ENCODE measurements at regions not wholly inside any gene's neighbourhood (a gene's known extent, or its start where the extent isn't known, plus 50 kb on each side); places are given as distances from the start of the nearest gene placed in this dataset.
A peak's percentile ranks its signal among the peaks of the same experiment; 100 is the strongest.
"Not testable (repeated sequence)": the region's sequence is repeated elsewhere in the genome, so short reads cannot be mapped to it uniquely, and the experiment has no call there.

DNA sequence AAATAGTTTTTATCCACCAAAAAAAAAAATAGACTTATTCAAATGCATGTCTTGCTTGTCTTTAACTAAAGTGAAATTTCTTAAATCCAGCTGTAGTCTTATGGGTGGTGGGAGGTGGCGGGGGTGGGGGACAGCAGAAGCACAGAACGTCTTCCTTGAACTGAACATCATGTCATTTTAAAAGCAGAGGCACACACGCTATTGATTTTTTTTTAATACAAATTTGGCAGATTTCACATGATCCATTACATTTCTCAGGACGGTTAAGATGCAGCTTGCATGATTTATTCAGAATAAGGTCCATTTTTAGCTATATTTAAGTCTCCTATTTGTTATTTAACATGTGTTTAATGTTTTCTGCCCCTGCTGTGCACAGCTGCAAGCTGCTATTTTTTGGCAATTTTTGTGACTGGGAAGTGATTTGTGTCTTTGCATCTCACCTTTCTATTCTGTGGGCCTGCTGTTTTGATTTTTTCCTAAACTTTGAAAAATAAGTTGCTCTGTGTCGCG is 274.0 kb downstream of the TSHZ3 start:
- no peak for DNase-seq

DNA sequence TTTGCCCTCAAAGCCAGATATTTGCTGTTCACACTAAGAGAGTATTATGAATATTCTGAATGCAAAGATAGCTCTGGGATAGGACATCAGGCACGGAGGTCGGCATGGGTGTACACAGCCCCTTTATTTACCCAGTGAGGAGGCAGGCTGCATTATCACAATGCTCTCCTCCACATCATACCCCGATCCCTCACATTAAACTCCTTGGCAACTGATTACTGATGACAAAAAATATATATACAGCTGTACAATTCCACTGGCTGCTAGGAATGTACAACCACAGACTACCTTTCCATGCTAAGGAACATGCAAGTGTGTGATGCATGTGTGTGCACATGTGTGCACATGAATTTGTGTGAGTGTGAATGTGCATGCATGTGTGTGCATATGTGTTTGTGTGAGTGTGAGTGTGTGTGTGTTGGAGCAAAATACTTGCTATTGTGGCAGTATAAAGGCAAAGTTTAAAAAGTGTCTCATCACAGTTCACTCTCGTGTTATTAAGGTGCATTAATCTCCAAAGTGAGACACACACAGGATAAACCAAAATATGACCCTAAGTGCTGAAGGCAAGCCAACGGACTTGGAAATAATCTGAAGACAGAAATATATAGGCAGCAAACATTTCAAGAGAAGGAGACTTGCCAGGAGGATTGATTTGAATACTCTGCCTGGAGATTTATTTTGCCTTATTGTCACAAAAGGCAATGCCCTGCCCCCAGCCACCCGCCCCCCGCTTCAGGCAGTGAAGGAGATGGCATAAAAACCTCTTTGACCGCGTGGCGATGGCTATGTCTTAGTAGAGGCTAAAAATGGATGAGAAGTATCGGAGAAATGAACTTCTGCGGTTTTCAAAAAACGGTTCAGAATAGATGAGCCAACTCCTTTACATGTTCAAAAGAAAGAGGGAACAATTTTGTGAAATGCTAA is 274.8 kb downstream of the TSHZ3 start:
- no peak for DNase-seq

- DNase-seq = peak; percentile 72
Measured at GRCh38 chr19:31073485-31074198, 275.6 kb downstream of the TSHZ3 start.

DNA sequence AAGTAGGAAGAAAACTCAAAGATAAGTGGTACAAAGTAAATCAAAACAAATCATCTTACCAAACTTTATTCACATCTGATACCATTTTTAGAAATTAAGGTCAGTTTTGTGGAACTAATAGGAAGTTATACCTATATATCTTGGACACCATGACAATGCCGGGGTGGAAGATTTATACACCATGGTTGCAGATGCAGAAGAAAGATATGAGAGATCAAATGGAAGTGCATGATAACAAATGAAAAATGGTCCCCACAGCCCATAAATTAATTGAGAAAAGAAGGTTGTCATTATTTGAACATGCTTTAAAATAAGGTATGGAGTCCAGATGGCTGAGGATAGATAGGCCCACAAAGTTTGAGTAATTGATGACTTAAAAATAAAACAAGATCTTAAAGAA is 276.8 kb downstream of the TSHZ3 start:
- DNase-seq = no peak

DNA sequence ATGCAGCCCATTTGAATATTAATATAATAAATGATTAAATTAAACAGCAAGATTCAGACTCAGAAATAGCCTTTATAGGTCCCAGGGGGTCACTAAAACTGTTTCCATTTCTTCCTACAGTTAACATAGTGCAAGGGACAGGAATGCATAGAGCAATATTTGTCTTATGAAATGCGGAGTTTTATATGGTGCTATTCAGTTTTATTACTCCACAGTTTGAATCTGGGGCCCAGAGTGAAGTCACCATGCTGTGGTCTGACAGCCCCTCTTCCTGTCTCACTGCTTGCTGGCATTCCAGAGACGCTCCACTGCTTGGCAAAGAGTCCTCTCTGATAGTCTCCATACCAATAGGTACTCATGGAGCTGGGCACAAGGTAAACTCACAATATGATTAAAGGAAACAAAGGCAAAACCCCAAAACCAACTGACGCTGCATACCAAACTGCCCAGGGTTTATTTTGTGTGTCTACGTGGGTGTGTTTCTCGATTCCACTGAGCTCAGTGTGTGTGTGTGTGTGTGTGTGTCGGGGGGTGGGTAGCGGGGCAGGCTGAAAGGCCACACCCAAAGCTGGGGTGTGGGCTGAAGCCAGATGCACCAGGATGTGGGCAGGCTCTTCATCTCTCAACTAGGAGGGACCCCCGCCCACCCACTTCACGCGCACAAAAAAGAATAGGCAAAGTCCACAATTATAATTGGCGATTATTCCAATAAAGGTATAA is 277.9 kb downstream of the TSHZ3 start:
- no peak for DNase-seq

GRCh38 chr19:31070146-31071065 is 278.8 kb downstream of the TSHZ3 start:
- no peak for DNase-seq

DNA sequence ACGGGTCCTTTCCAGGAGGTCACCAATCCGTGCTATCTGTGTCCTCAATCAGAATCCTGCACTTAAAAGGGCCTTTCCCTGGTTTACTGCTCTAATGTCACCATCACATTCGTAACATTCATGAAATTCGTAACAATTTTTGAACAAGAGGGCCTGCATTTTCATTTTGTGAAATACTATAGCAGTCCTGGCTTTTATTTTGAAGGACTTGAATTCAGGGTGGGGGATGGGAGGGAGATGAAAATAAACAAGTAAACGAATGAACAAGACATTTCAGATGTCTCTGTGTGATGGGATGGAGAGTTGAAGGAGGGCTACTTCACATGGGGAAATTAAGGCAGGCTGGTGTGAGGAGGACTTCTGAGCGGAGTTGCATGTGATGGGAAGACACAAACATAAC is 281.0 kb downstream of the TSHZ3 start:
- no peak for DNase-seq

- DNase-seq = no peak
Measured at GRCh38 chr19:31066385-31066784, 282.9 kb downstream of the TSHZ3 start.

DNA sequence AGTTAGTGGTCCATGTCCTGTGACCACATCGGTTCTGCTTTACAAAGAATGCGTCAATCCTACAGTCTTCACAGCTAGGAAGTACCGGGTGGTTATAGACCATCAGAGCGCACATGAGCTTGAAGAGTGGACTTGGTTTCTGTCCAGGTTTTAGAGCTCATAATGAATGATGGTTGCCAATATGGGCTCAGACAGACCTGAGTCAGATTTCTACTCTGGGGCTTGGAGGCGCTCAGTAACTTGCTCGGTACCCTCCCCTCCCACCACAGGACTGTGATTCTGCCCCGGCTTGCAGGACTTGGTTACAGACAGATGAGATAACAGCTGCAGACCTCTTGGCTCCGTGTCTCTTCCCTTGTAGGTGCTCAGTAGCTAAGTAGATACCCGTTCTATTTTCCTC is 284.7 kb downstream of the TSHZ3 start:
- DNase-seq = no peak

- no peak for DNase-seq
Measured at GRCh38 chr19:31058676-31059340, 290.4 kb downstream of the TSHZ3 start.

DNA sequence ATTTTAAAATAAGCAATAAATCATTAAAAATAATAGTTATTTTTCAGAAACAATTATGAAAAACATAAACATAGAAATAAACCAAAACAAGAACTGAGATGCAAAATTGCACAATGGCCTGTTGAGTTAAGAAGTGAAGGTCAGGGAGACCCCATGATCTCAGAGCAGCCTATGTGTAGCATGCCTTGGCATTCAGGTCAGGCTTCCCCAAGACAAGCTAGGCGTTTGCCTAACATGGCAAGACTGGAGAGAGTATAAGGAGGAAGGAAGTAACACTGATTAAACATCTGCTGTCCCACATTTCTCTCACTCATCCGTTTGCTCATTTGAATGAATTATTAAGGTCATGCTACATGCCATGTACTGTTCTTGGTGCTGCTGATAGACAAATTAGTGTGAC is 291.8 kb downstream of the TSHZ3 start:
- no peak for DNase-seq

DNA sequence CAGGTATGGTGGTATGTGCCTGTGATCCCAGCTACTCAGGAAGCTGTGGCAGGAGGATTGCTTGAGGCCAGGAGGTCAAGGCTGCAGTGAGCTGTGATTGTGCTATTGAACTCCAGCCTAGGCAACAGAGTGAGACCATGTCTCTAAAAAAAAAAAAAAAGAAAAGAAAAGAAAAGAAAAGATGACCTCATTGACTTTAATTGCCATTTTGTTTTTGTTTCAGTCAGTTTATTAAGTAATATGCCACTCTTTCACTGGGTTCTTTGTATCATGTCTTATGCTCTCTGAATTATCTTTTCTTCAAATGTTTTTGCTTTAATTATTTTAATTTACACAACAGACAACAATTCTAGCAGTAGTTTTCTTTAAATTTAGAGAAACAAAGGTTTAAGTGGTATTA is 293.8 kb downstream of the TSHZ3 start:
- DNase-seq = no peak

GRCh38 chr19:31054430-31054829 is 294.8 kb downstream of the TSHZ3 start:
- peak; percentile 48 for DNase-seq

DNA sequence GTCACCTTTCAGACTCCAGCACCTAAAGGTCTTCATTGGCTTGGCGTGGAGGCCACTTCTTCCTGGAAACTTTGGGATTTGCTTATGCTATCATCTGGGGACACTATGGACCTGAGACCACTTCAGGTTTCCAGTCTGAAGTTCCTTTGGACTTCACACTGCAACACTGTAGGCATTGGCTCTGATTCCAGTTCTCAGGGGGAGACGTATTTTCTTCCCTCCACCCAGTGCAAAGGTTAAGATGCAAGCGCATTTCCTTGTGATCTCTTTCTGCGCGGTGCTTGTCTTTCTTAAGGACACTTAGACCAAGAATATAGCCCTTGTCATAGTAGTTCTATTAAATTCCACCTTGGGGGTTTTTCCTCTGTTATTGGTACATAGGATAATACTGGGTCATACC is 299.8 kb downstream of the TSHZ3 start:
- DNase-seq = no peak

GRCh38 chr19:31046024-31046423 is 303.2 kb downstream of the TSHZ3 start:
- DNase-seq = no peak

DNA sequence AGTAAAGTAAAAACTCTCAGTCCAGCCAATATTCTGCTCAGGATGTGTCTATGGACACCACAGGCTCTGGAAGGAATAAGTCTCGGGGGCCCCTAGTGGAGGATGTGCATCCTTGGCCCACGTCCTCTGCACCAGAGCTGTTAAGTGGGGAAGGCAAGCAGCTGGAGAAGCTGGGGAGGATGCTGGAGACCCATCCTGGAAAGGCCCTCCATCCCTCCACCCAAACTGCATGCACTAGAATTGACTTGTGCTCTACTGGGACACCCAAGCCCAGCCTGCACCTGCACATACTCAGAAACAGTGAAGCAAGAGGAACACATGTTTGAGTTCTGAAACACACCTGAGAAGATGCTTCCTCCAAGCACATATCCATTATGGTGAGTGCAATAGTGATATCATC is 307.8 kb downstream of the TSHZ3 start:
- no peak for DNase-seq

DNA sequence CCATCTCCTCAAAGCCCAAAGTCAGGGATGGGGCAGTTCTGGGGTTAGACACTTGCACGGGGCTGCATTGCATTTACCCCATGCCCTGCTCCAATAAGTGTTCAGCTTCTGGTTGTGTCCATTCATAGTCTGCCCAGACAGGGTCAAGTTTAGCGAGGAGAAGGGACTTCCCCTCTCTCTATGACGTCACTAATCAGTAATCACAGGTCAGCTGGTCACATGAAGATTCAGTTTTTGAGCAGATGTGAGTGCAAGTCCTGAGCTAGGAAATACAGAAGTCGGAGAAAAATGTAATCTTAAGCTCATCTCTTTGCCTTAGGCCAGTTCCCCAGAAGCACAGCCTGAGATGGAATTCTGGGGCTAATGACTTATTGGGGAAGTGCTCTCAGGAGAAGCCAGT is 310.1 kb downstream of the TSHZ3 start:
- DNase-seq = no peak

- no peak for DNase-seq
Measured at GRCh38 chr19:31037286-31037980, 311.8 kb downstream of the TSHZ3 start.

DNA sequence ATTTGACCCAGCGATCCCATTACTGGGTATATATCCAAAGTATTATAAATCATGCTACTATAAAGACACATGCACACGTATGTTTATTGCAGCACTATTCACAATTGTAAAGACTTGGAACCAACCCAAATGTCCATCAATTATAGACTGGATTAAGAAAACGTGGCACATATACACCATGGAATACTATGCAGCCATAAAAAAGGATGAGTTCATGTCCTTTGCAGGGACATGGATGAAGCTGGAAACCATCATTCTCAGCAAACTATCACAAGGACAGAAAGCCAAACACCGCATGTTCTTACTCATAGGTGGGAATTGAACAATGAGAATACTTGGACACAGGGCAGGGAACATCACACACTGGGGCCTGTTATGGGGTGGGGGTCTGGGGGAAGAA is 317.8 kb downstream of the TSHZ3 start:
- DNase-seq = not testable (repeated sequence)

DNA sequence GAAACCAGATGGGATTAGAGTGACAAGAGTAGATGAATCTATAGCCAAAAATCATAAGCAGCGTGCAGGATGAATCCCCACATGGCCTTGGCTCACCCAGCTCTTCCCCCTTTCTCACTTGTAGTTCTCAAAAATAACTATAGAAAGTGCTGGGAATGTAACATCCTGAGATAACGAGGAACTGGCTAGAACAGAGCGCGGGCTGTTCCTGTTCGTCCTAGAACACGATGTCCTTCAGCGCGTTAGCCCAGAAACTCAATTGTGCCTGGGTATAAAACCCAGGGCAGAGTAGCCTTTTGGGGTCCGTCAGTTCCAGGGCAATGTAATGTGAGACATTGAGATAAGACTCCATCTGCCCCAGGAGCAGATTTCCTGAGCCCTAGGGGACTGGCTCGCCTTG is 326.2 kb downstream of the TSHZ3 start:
- no peak for DNase-seq

GRCh38 chr19:31018936-31019335 is 330.3 kb downstream of the TSHZ3 start:
- DNase-seq = no peak

Data from femur (tissue), 1 donor.